GM21423 (cell line): ENCODE measurements at regions not wholly inside any gene's neighbourhood (a gene's known extent, or its start where the extent isn't known, plus 50 kb on each side); places are given as distances from the start of the nearest gene placed in this dataset.
"Not testable (repeated sequence)": the region's sequence is repeated elsewhere in the genome, so short reads cannot be mapped to it uniquely, and the experiment has no call there.

ENCODE experiments used
- ATAC-seq: cut with Tn5 transposase; IDR thresholded peaks from one replicate; pipeline ENCODE4 v1.9.1; 2021; ENCODE audit warnings: mild to moderate bottlenecking, moderate library complexity; ENCODE audit not compliant: unreplicated experiment

DNA sequence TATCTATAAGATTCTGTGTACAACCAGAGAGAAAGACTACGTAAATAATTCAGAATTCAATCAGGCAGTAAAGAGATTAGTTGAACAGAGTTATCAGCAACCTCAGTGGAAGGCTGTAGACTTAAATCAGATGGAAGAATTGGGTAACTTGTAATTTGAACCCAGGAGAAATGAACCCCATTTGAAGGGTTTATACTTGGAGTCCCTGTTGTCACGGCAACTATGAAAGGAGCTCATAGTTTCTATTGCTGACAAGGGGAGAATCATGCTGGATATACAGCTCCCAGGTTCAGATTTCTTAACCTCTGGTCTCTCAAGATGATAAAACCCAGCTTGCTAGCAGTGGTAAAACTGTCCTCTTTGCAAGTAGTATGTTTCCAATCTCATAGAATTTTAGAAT, 54.4 kb upstream of the BMP4 start:
- ATAC-seq = no peak

DNA sequence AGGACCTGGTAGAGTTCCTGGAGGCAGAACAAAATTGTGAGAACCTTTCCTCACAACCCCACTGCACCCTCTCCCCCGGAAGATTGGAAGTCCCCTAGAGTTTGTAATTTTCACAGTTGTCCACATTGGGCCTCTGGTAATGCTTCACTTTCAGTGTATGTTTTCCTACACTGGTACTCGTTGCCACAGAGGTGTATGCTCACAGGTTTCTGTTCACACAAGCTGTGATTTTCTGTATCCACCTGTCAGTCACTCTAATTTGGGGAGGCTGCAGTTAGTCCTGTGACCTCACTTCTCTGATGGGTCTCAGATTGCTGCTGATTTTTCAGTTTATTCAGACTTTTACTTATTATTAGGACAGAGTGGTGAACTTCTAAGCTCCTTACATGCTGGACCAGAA, 66.4 kb upstream of the BMP4 start:
- ATAC-seq = no peak

GRCh38 chr14:54025661-54026060, 69.0 kb upstream of the BMP4 start:
- ATAC-seq = no peak

GRCh38 chr14:54026671-54027070, 70.0 kb upstream of the BMP4 start:
- ATAC-seq = no peak

GRCh38 chr14:54030996-54031395, 74.4 kb upstream of the BMP4 start:
- ATAC-seq = not testable (repeated sequence)

DNA sequence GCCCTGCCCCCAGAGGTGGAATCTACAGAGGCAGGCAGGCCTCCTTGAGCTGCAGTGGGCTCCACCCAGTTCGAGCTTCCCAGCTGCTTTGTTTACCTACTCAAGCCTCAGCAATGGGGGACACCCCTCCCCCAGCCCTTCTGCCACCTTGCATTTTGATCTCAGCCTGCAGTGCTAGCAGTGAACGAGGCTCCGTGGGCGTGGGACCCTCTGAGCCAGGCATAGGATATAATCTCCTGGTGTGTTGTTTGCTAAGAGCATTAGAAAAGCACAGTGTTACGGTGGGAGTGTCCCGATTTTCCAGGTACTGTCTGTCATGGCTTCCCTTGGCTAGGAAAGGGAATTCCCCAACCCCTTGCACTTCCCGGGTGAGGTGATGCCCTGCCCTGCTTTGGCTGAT, 76.7 kb upstream of the BMP4 start:
- ATAC-seq = not testable (repeated sequence)

- no peak for ATAC-seq
Observed at GRCh38 chr14:54038724-54039123, 82.1 kb upstream of the BMP4 start.

DNA sequence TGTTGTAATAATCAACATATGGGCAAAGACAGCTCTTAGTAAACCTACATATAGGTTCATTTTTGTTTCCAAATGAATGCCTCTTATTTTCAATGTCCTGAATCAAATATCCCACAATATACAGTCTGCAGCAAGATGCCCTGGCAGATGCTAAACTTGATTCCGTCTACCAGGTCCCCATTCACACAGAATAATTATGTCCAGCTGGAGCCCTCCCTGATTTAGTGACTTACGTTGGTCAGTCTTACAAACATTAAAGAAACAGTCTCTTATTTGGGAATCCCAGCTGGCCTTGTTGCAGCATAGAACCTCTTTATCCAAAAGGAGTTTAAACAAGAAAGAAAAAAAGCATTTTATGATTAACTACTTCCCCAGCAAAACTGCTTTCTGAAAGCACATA, 82.7 kb upstream of the BMP4 start:
- no peak for ATAC-seq

GRCh38 chr14:54040846-54041245, 84.2 kb upstream of the BMP4 start:
- no peak for ATAC-seq

- no peak for ATAC-seq
Observed at GRCh38 chr14:54046250-54046649, 89.6 kb upstream of the BMP4 start.

GRCh38 chr14:54047645-54048308, 91.2 kb upstream of the BMP4 start:
- no peak for ATAC-seq

- ATAC-seq = no peak
Observed at GRCh38 chr14:54048311-54048710, 91.7 kb upstream of the BMP4 start.

DNA sequence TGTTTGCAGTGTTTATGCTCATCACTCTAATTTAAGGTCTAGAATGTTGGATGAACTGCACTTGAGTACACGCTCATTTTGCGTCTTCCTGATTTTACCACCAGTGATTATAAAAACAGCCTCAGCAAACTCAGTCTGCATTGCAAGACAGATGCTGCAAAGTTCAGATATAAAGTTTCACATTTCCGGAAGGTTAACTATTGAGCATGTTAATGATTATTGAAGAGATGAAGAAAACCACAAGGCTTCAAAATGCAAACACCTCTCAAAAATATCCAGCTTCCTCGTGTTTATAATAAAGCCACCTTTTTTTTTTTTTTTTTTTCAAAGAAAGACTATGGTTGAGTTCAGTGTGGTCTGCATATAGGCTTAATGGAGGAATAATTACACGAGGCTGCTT, 92.1 kb upstream of the BMP4 start:
- no peak for ATAC-seq

GRCh38 chr14:54050759-54051158, 94.1 kb upstream of the BMP4 start:
- ATAC-seq = no peak

DNA sequence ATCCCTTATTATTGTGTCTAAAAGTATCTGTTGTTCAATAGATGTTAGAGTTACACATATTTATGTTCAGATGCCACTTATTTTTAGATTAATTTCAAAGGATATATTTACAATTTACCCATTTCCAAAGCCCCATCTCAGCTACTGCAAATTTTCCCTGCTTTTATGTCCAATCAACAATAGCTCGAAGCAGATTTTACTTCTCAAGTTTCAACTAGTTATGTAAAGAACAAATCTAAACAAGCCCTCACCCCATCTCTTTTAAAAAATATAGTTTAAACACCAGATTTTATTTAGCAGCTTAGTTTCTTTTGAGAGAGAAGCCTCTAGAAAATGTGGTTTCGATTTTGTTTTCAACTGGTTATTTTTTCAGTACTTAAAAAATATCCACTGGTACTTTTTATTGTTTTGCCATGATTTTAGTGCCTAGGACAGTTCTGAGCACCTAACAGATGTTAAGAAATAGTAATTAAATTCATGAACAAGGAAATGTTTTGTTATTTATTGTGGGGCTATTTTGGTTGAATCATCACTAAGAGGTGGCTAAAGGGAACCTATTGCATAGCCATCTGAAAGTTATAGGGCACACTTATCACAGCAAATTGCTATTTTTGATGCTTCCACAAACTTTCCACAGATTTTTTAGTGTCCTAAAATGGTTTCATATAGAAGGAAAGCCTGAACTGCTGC, 96.2 kb upstream of the BMP4 start:
- no peak for ATAC-seq

DNA sequence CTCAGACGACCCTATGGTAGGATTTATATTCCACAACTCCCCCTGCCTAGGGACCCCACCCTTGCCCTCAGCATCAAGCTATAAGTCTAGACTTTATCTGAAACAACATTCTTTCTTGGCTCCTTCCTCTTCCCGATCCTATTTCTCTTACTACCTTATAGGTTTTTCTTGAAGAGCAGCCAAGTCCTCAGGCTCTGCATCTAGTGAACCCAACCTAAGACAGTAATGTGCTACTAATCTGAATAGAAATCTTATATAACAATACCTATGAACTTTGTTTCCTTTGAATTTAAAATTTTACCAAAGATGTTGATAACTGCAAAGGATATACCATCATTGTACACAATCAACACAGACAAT, 96.7 kb upstream of the BMP4 start:
- no peak for ATAC-seq

DNA sequence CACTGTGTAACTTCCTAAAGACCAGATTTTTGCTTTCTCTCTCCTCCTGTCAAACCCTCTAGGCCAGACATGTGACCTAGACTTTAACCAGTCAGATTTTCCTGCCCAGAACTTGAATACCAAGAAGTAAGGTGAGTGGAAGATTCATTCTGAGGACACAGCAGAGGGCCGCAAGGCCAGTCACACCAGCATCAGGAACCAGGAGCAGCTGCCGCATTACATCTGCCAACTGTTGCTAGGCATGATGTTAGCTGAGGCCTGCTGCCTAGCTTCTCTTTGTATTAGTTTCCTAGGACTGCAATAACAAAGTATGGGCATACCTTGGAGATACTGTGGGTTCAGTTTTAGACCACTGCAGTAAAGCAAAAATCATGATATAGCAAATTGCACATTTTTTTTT, 101.9 kb upstream of the BMP4 start:
- no peak for ATAC-seq

GRCh38 chr14:54083549-54084239, 127.1 kb upstream of the BMP4 start:
- ATAC-seq = no peak

DNA sequence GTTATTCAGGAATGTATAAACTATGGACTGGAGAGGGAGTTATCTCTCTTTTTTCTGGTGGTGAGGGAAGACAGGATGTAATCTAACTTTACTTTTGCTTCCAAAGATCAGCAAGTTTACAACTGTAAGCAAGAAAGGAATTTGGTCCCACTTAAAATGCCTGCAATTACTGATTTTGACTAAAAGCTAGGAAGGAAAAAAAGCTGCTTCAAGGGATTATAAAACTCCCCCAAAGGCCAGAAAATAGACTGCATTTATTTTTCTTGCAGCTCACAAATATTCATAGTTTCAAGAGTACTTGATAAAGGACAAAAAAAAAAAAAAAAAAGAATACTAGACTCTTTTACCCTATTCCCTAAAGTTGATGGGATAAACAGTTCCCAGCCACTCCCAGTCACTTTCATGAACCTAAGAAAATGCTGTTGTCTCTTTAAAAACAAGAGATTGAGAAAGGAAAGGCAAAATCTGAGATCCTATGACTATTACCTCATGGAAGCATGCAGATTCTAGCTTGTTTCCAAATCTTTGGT, 128.7 kb upstream of the BMP4 start:
- ATAC-seq = no peak

DNA sequence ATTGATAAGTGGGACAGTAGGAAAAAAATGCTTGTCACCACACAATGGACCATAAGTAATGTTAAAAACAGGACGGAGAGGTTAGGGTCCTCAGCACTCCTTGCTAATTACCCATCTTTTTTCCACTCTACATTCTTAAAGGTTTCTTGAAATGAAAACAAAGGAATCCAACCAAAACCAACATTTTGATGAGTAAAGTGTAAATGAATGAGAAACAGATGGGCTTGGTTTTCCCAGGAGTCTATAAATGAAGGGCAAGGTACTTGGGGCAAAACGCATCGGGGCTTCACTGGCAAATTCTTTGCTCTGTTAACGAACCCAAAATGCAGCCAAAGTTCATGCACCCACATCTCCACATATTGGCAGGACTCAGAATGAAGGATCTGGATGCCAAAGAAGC, 129.2 kb upstream of the BMP4 start:
- ATAC-seq = no peak

DNA sequence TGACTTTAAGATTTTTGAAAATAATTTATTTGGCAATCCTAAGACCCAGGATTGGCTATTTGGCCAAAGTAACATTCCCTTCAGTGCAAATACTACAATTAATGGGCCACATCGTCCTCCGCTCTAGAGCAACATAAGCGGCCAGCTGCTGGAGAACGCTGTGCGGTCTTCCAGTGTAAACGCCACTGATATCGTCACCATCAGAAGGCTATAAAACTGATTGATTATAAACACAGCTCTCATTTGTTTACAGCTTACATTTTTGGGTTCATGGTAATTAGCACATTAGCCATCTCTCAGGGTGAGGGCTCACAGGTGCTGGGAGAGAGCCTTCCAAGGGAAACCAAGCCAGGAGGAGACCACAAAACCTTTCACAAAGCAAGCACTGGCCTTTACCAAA, 130.1 kb upstream of the BMP4 start:
- no peak for ATAC-seq

DNA sequence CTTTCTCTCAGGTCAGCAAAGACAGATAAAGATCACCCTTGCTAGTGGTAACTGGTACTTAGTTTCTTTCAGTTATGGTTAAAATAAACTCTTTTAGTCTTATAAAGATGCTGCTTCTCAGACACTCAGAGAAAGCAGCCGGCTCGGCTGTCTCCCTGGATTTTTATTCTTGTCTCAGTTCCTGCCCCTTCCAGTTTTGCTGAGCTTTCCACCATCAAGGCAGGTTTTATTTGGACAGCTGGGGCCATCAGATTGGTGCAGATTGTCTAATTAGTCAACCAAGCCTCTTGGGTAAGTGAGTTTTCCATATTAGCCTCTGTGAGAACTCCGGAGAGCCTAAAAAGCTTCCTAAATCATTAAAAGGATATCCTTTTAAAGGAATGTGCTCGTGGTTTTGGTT, 130.8 kb upstream of the BMP4 start:
- no peak for ATAC-seq
